Heart left ventricle (tissue), 16 donors: ENCODE measurements at regions not wholly inside any gene's neighbourhood (a gene's known extent, or its start where the extent isn't known, plus 50 kb on each side); places are given as distances from the start of the nearest gene placed in this dataset.
"Not testable (repeated sequence)": the region's sequence is repeated elsewhere in the genome, so short reads cannot be mapped to it uniquely, and the experiment has no call there.

ENCODE experiments used
- ATAC-seq, 4 donors: fragments of 200-7000 bp; cut with Tn5 transposase; one replicate each; pipeline ENCODE4 v1.9.1; 2020 to 2022; ENCODE audit warnings: moderate library complexity in 4 of 4, mild to moderate bottlenecking in 3 of 4, moderate number of reproducible peaks in 1 of 4
- DNase-seq, 5 donors: peaks; one replicate each; pipeline ENCODE4 v3.0.0-alpha.2; 2020
- H3K27ac ChIP-seq, 12 donors: fragments of 200-600 bp; sonication (generic) in 4 of 12; one replicate each; pipeline versions ENCODE4 v1.5.0 to v1.8.0; 2016 to 2022; ENCODE audit warnings: mild to moderate bottlenecking in 2 of 12
- H3K27me3 ChIP-seq, 9 donors: fragments of 200-600 bp; sonication (generic) in 2 of 9; one replicate each; pipeline versions ENCODE4 v1.5.1 to v1.8.0; 2016 to 2022; ENCODE audit warnings: mild to moderate bottlenecking in 3 of 9
- H3K36me3 ChIP-seq, 9 donors: fragments of 200-600 bp; sonication (generic) in 2 of 9; one replicate each; pipeline versions ENCODE4 v1.5.0 to v1.8.0; 2018 to 2022; ENCODE audit warnings: mild to moderate bottlenecking in 2 of 9
- H3K4me1 ChIP-seq, 12 donors: fragments of 200-600 bp; sonication (generic) in 4 of 12; one replicate each; pipeline versions ENCODE4 v1.5.0 to v1.8.0; 2016 to 2022; ENCODE audit warnings: mild to moderate bottlenecking in 3 of 12
- H3K4me3 ChIP-seq, 12 donors: fragments of 200-600 bp; sonication (generic) in 4 of 12; one replicate each; pipeline versions ENCODE4 v1.5.0 to v1.8.0; 2017 to 2022; ENCODE audit warnings: mild to moderate bottlenecking in 9 of 12, moderate library complexity in 4 of 12
- H3K9me3 ChIP-seq, 12 donors: fragments of 200-600 bp; sonication (generic) in 4 of 12; one replicate each; pipeline versions ENCODE4 v1.5.0 to v1.8.0; 2016 to 2022; ENCODE audit warnings: mild to moderate bottlenecking in 1 of 12
- CTCF ChIP-seq, 12 donors: fragments of 200-600 bp; sonication (generic) in 4 of 12; IDR thresholded peaks; one replicate each; pipeline versions ENCODE4 v1.5.0 to v1.8.0; 2018 to 2022; ENCODE audit warnings: antibody characterized with exemption in 12 of 12, mild to moderate bottlenecking in 5 of 12
- POLR2A ChIP-seq, 2 donors: fragments of 450-650 bp; IDR thresholded peaks; one replicate each; pipeline ENCODE4 v1.6.1; 2017; ENCODE audit warnings: antibody characterized with exemption in 2 of 2, mild to moderate bottlenecking in 2 of 2, moderate library complexity in 2 of 2
- WGBS, 4 donors: extraction: QIAGEN DNeasy Blood & Tissue Kit in 2 of 4; methylation state at CpG; one replicate each; pipeline versions ENCODE4 v1.1.5 to v1.1.7; 2013 to 2018; 5-methylcytosine and 5-hydroxymethylcytosine counted together
- intact Hi-C, 10 donors: fragments of 100-400 bp; cut with DNase I; formaldehyde crosslinking; loops; one replicate each; pipeline versions ENCODE4 v1.11.1 to v1.14.2; 2022
- donor health status: ischemic (EF 13 %, LVEDD 7.1; RV severe dilation, severe dysfunction).
- donor health status: healthy with polysubstance abuse.
- donor health status: DM: no; HTN: yes; CAD: no.
- donor health status: DM: no; HTN: no; CAD: no.
- donor health status: ischemic (EF 25% LVEDD 6.9; RV normal size, moderate dysfunction).
- donor health status: ischemic (EF 25% LVEDD 5.7; RV mildly dilated, moderate dysfunction).
- donor health status: healthy.
- donor health status: DM: yes; HTN: yes; CAD: no.
- donor health status: ischemic (EF 35%, LVEDD 5.7; RV mildly dilated, moderate dysfunction).
- donor health status: nonischemic (EF 11% LVEDD 7.7; RV severe dilation, severe dysfunction).
- donor health status: DM: yes; HTN: yes; CAD: no.
- donor health status: PGD.
- donor health status: ischemic (EF 29% LVEDD 5.4; RV normal size, mild dysfunction).
- donor health status: nonischemic (EF 23%, LVEDD 6.1; RV moderate dilation, normal function).

DNA sequence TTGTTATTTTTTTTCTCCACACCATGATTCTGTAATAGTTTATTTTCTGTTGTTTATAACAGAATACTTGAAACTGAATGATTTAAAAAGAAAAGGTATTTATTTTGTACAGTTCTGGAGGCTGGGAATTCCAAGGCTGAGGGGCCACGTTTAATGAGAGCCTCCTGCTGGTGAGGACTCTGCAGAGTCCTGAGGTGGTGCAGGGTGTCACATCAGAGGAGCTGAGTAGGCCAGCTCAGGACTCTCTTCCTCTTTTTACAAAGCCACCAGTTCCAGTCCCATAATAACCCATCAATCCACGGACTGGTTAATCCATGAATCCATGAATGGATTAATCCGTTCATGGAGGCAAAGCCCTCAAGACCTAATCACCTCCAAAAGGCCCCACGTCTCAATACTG lies 71.6 kb downstream of the TFAP2A start:
- 52 to 63% (median 60%) methylated on average over 4 of the region's 4 CpGs for WGBS, 4 donors
- no peak overlapping the region for H3K4me3 ChIP-seq
- peaks cover 0 to 15% (median 0%) of the 10 kb centered on the region in 9 donors for H3K27me3 ChIP-seq
- no peaks in the 10 kb centered on the region for H3K9me3 ChIP-seq
- H3K4me1 ChIP-seq: no peaks in the 10 kb centered on the region
- intact Hi-C loops: no loop called here
- DNase-seq: no peak
- no peak overlapping the region for H3K27ac ChIP-seq
- ATAC-seq: no peak
- no peaks in the 10 kb centered on the region for H3K36me3 ChIP-seq
- no peak for TF ChIP-seq POLR2A (IDR thresholded peaks at IDR 0.05)
- TF ChIP-seq CTCF (IDR thresholded peaks at IDR 0.05): no peak

- H3K9me3 ChIP-seq: no peaks in the 10 kb centered on the region
- intact Hi-C loops: no loop called here
- H3K4me1 ChIP-seq: no peaks in the 10 kb centered on the region
- H3K27ac ChIP-seq: no peak overlapping the region
- H3K27me3 ChIP-seq: peaks cover 0 to 15% (median 0%) of the 10 kb centered on the region in 9 donors
- H3K36me3 ChIP-seq: no peaks in the 10 kb centered on the region
- H3K4me3 ChIP-seq: no peak overlapping the region
- TF ChIP-seq CTCF (IDR thresholded peaks at IDR 0.05): no peak
- DNase-seq (no peak), ATAC-seq (no peak)
- WGBS, 4 donors: 48 to 60% (median 55%) methylated on average over 4 of the region's 4 CpGs
These were observed 73.3 kb downstream of the TFAP2A start for GRCh38 chr6:10341605-10342004.

- no peak overlapping the region for H3K27ac ChIP-seq
- H3K9me3 ChIP-seq: no peaks in the 10 kb centered on the region
- H3K36me3 ChIP-seq: no peaks in the 10 kb centered on the region
- no peak for ATAC-seq
- H3K27me3 ChIP-seq: peaks cover 0 to 10% (median 0%) of the 10 kb centered on the region in 9 donors
- intact Hi-C loops: loop anchor here in 1 of 10 donors (5.0 kb wide), 1 partner anchor 114 kb away; no protein-coding TSS in a partner anchor
- 89 to 92% (median 89%) methylated on average over 16 of the region's 16 CpGs for WGBS, 4 donors
- TF ChIP-seq CTCF (IDR thresholded peaks at IDR 0.05) (no peak), POLR2A (IDR thresholded peaks at IDR 0.05) (no peak)
- no peak for DNase-seq
- H3K4me1 ChIP-seq: no peaks in the 10 kb centered on the region
- H3K4me3 ChIP-seq: no peak overlapping the region
These were observed 76.7 kb downstream of the TFAP2A start for GRCh38 chr6:10338151-10338550.

DNA sequence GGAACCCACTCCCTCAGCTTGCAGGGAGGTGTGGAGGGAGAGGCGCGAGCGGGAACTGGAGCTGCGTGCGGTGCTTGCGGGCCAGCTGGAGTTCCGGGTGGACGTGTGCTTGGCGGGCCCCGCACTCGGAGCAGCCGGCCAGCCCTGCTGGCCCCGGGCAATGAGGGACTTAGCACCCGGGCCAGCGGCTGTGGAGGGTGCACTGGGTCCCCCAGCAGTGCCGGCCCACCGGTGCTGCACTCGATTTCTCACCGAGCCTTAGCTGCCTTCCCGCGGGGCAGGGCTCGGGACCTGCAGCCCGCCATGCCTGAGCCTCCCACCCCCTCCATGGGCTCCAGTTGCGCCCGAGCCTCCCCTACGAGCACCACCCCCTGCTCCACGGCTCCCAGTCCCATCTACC lies 77.5 kb downstream of the TFAP2A start:
- H3K4me1 ChIP-seq, H3K27me3 ChIP-seq, ATAC-seq, H3K36me3 ChIP-seq, DNase-seq, H3K4me3 ChIP-seq, H3K27ac ChIP-seq, H3K9me3 ChIP-seq: not testable (repeated sequence)
- intact Hi-C loops: loop anchor here in 1 of 10 donors (5.0 kb wide), 1 partner anchor 115 kb away; no protein-coding TSS in a partner anchor
- 93 to 100% (median 95%) methylated on average over 4 to 27 of the region's 27 CpGs for WGBS, 4 donors

- no peaks in the 10 kb centered on the region for H3K36me3 ChIP-seq
- no peak for ATAC-seq
- no peaks in the 10 kb centered on the region for H3K9me3 ChIP-seq
- no peak overlapping the region for H3K4me3 ChIP-seq
- WGBS, 4 donors: 82 to 88% (median 85%) methylated on average over 4 of the region's 4 CpGs
- no peaks in the 10 kb centered on the region for H3K4me1 ChIP-seq
- no peak for TF ChIP-seq POLR2A (IDR thresholded peaks at IDR 0.05)
- no peak for TF ChIP-seq CTCF (IDR thresholded peaks at IDR 0.05)
- DNase-seq: no peak
- H3K27me3 ChIP-seq: no peaks in the 10 kb centered on the region
- H3K27ac ChIP-seq: no peak overlapping the region
- intact Hi-C loops: no loop called here
These were observed 82.8 kb downstream of the TFAP2A start for GRCh38 chr6:10332111-10332510.
